GM21390 (cell line): ENCODE measurements at regions not wholly inside any gene's neighbourhood (a gene's known extent, or its start where the extent isn't known, plus 50 kb on each side); places are given as distances from the start of the nearest gene placed in this dataset.

Experiments used
- ATAC-seq: cut with Tn5 transposase; IDR thresholded peaks from one replicate; pipeline ENCODE4 v1.9.1; 2021; ENCODE audit not compliant: unreplicated experiment

GRCh38 chr22:22798716-22799115 lies 88.9 kb upstream of the IGLL5 start:
- ATAC-seq = no peak

- ATAC-seq = no peak
Measured at GRCh38 chr22:22799561-22799960, 88.1 kb upstream of the IGLL5 start.

GRCh38 chr22:22800716-22801115 lies 86.9 kb upstream of the IGLL5 start:
- no peak for ATAC-seq

- no peak for ATAC-seq
Measured at GRCh38 chr22:22802339-22802970, 85.2 kb upstream of the IGLL5 start.

GRCh38 chr22:22803285-22803853 lies 84.2 kb upstream of the IGLL5 start:
- ATAC-seq = no peak

GRCh38 chr22:22810018-22810427 lies 77.6 kb upstream of the IGLL5 start:
- no peak for ATAC-seq

GRCh38 chr22:22810471-22810870 lies 77.1 kb upstream of the IGLL5 start:
- no peak for ATAC-seq

- ATAC-seq = no peak
Measured at GRCh38 chr22:22811016-22812009, 76.3 kb upstream of the IGLL5 start.

GRCh38 chr22:22812031-22812905 lies 75.3 kb upstream of the IGLL5 start:
- no peak for ATAC-seq

- ATAC-seq = no peak
Measured at GRCh38 chr22:22813126-22814075, 74.2 kb upstream of the IGLL5 start.

GRCh38 chr22:22814666-22815396 lies 72.8 kb upstream of the IGLL5 start:
- no peak for ATAC-seq

GRCh38 chr22:22815397-22816170 lies 72.0 kb upstream of the IGLL5 start:
- ATAC-seq = no peak

GRCh38 chr22:22816171-22816514 lies 71.5 kb upstream of the IGLL5 start:
- no peak for ATAC-seq

GRCh38 chr22:22816766-22817410 lies 70.7 kb upstream of the IGLL5 start:
- ATAC-seq = no peak

GRCh38 chr22:22817468-22818201 lies 70.0 kb upstream of the IGLL5 start:
- ATAC-seq = no peak

GRCh38 chr22:22818202-22818538 lies 69.4 kb upstream of the IGLL5 start:
- no peak for ATAC-seq
